ENCODE measurements at regions not wholly inside any gene's neighbourhood (a gene's known extent, or its start where the extent isn't known, plus 50 kb on each side); places are given as distances from the start of the nearest gene placed in this dataset.

DNA sequence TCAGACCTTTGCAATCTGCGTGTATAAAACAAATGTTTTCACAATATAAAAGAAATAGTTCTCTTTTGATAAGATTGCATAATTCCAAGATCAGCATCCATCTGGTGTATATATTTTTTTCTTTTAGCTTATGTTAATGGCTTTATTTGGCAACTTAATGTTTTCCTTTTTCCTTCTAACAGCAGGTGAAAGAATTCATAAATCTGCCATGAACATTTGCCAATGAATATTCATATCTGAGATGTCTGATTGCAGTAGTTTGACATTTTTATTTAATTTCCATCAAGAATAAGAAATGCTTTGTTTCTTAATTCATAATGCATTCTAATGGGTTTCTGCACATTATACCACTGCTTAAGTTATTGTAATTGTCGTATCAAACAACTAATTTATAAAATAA, 184.4 kb upstream of the ROBO2 start:
- Histone ChIP-seq H4K8ac (ENCODE audit: extremely low read depth, insufficient read depth, low read length) (no peak overlapping the region), H2BK5ac (ENCODE audit: low read depth, low read length) (no peak overlapping the region), H3K27ac (ENCODE audit: low read depth, low read length) (no peak overlapping the region), H3K14ac (ENCODE audit: insufficient read length) (no peak overlapping the region), H2BK120ac (replicated peaks; ENCODE audit: low read depth, low read length) (no peak overlapping the region), H3K4me1 (replicated peaks in 1 of 4; ENCODE audit: control insufficient read depth in 3 of 4, insufficient read depth in 4 of 4, low read length in 3 of 4) (no peaks in the 10 kb centered on the region), H4K5ac (ENCODE audit: insufficient read length, low read depth, low read length) (no peak overlapping the region), H4K20me1 (replicated peaks in 1 of 2; ENCODE audit: control insufficient read depth in 1 of 2, insufficient read depth in 2 of 2, low read length in 2 of 2) (no peaks in the 10 kb centered on the region), H2AK5ac (ENCODE audit: low read depth, low read length) (no peak overlapping the region), H3K36me3 (ENCODE audit: control insufficient read depth in 2 of 4, insufficient read depth in 4 of 4, low read length in 3 of 4) (no peaks in the 10 kb centered on the region), H3K79me2 (ENCODE audit: control insufficient read depth in 1 of 2, insufficient read depth in 2 of 2, low read length in 2 of 2) (no peaks in the 10 kb centered on the region), H2BK15ac (ENCODE audit: low read length) (no peak overlapping the region), H3K79me1 (ENCODE audit: low read depth, low read length) (no peaks in the 10 kb centered on the region), H4K91ac (replicated peaks; ENCODE audit: insufficient read length, low read length) (no peak overlapping the region), H3K4me2 (ENCODE audit: insufficient read depth in 1 of 2, low read depth in 2 of 2, low read length in 2 of 2) (no peak overlapping the region), H2AFZ (ENCODE audit: low read length) (no peak overlapping the region), H2BK20ac (ENCODE audit: low read length) (no peak overlapping the region), H3K9ac (replicated peaks in 1 of 4; ENCODE audit: extremely low read depth in 1 of 4, low read depth in 3 of 4, low read length in 3 of 4) (no peak overlapping the region), H3K23me2 (ENCODE audit: low read depth, low read length) (no peaks in the 10 kb centered on the region), H3K56ac (replicated peaks; ENCODE audit: insufficient read length, low read depth, low read length) (no peak overlapping the region), H3K27me3 (replicated peaks in 1 of 4; ENCODE audit: control insufficient read depth in 3 of 4, extremely low read depth in 1 of 4, insufficient read depth in 3 of 4, low read length in 3 of 4) (no peaks in the 10 kb centered on the region), H3K4ac (replicated peaks; ENCODE audit: insufficient read length, low read depth, low read length) (no peak overlapping the region), H3K4me3 (ENCODE audit: extremely low read depth in 1 of 4, insufficient read depth in 2 of 4, low read depth in 3 of 4, low read length in 4 of 4) (no peak overlapping the region), H3K23ac (ENCODE audit: insufficient read length) (no peak overlapping the region), H3K18ac (ENCODE audit: extremely low read depth, low read length) (no peak overlapping the region), H3K9me3 (ENCODE audit: insufficient read depth in 2 of 2, low read depth in 1 of 2, low read length in 1 of 2) (no peaks in the 10 kb centered on the region), H2BK12ac (ENCODE audit: low read depth, low read length) (no peak overlapping the region)
- CTCF ChIA-PET (ENCODE audit: partially characterized antibody), result no interaction called here
- WGBS, 2 experiments (ENCODE audit: extremely low coverage in 1 of 2, insufficient coverage in 1 of 2, insufficient read length in 1 of 2, insufficient replicate concordance in 2 of 2, low coverage in 1 of 2, low lambda C conversion rate in 2 of 2, missing lambda C conversion rate in 1 of 2), result 94% methylated on average over 2 of the region's 2 CpGs; no CpG with 5 or more reads in 1 of the 2 experiments
- POLR2A ChIA-PET (ENCODE audit: partially characterized antibody), result no interaction called here
- no peak for FAIRE-seq
- DNase-seq (ENCODE audit: low read depth in 1 of 2, low spot score in 2 of 2), result no peak
- TF ChIP-seq CREB1 (IDR thresholded peaks at IDR 0.05) (no peak), BACH1 (IDR thresholded peaks at IDR 0.05; ENCODE audit: low read length) (no peak), HDAC6 (IDR thresholded peaks at IDR 0.05; ENCODE audit: low read depth, low read length) (no peak)
- TF ChIP-seq, protein P1, sequence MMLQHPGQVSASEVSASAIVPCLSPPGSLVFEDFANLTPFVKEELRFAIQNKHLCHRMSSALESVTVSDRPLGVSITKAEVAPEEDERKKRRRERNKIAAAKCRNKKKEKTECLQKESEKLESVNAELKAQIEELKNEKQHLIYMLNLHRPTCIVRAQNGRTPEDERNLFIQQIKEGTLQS (IDR thresholded peaks at IDR 0.05; ENCODE audit: insufficient read depth, low read depth, low read length), result no peak

Data from H1 (cell line).